Duodenal mucosa (tissue), 2 donors: ENCODE measurements at regions not wholly inside any gene's neighbourhood (a gene's known extent, or its start where the extent isn't known, plus 50 kb on each side); places are given as distances from the start of the nearest gene placed in this dataset.

Experiments
- H3K27ac ChIP-seq: one replicate; pipeline ENCODE4 v1.7.0; 2013; ENCODE audit warnings: low read depth, low read length
- H3K27me3 ChIP-seq, 2 donors: one replicate each; pipeline ENCODE4 v1.7.0; 2013; ENCODE audit warnings: low read length in 2 of 2, control low read depth in 1 of 2; ENCODE audit not compliant: insufficient read depth in 2 of 2, control insufficient read depth in 1 of 2
- H3K36me3 ChIP-seq, 2 donors: one replicate each; pipeline ENCODE4 v1.7.0; 2013; ENCODE audit warnings: low read length in 2 of 2, control low read depth in 1 of 2; ENCODE audit not compliant: insufficient read depth in 2 of 2, control insufficient read depth in 1 of 2
- H3K4me1 ChIP-seq, 2 donors: one replicate each; pipeline ENCODE4 v1.7.0; 2013; ENCODE audit warnings: low read length in 2 of 2, control low read depth in 1 of 2; ENCODE audit not compliant: insufficient read depth in 2 of 2, control insufficient read depth in 1 of 2
- H3K4me3 ChIP-seq, 2 donors: one replicate each; pipeline ENCODE4 v1.7.0; 2013; ENCODE audit warnings: low read length in 2 of 2, low read depth in 1 of 2
- H3K9ac ChIP-seq, 2 donors: one replicate each; pipeline ENCODE4 v1.7.0; 2013; ENCODE audit warnings: low read length in 2 of 2, low read depth in 1 of 2
- H3K9me3 ChIP-seq, 2 donors: one replicate each; pipeline ENCODE4 v1.7.0; 2013; ENCODE audit warnings: low read length in 2 of 2, control low read depth in 1 of 2; ENCODE audit not compliant: control insufficient read depth in 1 of 2

DNA sequence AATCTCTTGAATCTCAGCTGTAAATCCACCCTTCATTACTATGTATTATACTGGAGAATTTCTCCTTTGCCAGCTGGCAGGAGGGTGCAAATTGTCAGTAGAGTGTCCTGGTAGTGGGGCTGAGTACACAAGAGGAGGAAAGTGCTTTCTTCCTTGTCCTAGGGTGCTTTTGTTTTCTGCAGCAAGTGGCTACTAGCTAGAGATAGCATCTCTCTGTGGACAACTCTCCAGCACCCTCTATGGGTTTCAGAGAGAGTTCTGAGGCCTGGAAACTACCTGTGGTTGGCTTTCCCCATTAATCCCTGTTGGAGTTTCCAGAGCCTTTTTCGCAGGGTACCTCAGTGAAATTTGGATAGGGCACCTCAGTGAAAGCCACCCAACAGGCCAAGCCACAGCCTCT is 422.5 kb upstream of the RGS17 start:
- Histone ChIP-seq H3K4me1 (no peaks in the 10 kb centered on the region), H3K27me3 (no peaks in the 10 kb centered on the region)

GRCh38 chr6:153539602-153540001 is 408.5 kb upstream of the RGS17 start:
- no peak overlapping the region for H3K9ac ChIP-seq
- peaks cover 0 to 15% of the 10 kb centered on the region in 2 donors for H3K9me3 ChIP-seq
- H3K27ac ChIP-seq: no peak overlapping the region
- no peaks in the 10 kb centered on the region for H3K36me3 ChIP-seq
- H3K4me1 ChIP-seq: no peaks in the 10 kb centered on the region
- no peak overlapping the region for H3K4me3 ChIP-seq
- H3K27me3 ChIP-seq: no peaks in the 10 kb centered on the region

More for the DNA sequence above, 422.5 kb upstream of the RGS17 start:
- Histone ChIP-seq H3K27ac (no peak overlapping the region), H3K4me3 (no peak overlapping the region), H3K9ac (no peak overlapping the region), H3K36me3 (no peaks in the 10 kb centered on the region), H3K9me3 (no peaks in the 10 kb centered on the region)

GRCh38 chr6:153538491-153538890 is 407.4 kb upstream of the RGS17 start:
- peaks cover 0 to 7% of the 10 kb centered on the region in 2 donors for H3K9me3 ChIP-seq
- no peak overlapping the region for H3K4me3 ChIP-seq
- H3K9ac ChIP-seq: no peak overlapping the region
- H3K36me3 ChIP-seq: no peaks in the 10 kb centered on the region
- H3K27ac ChIP-seq: no peak overlapping the region
- H3K27me3 ChIP-seq: no peaks in the 10 kb centered on the region
- H3K4me1 ChIP-seq: no peaks in the 10 kb centered on the region

- Histone ChIP-seq H3K9me3 (peaks cover 0 to under 1% of the 10 kb centered on the region in 2 donors), H3K36me3 (no peaks in the 10 kb centered on the region), H3K27ac (no peak overlapping the region), H3K4me3 (no peak overlapping the region), H3K27me3 (no peaks in the 10 kb centered on the region), H3K4me1 (no peaks in the 10 kb centered on the region), H3K9ac (no peak overlapping the region)
These were observed 406.3 kb upstream of the RGS17 start for GRCh38 chr6:153537422-153537821.

GRCh38 chr6:153526479-153526878 is 395.4 kb upstream of the RGS17 start:
- Histone ChIP-seq H3K27ac (no peak overlapping the region), H3K9ac (no peak overlapping the region), H3K4me1 (no peaks in the 10 kb centered on the region), H3K4me3 (no peak overlapping the region), H3K9me3 (no peaks in the 10 kb centered on the region), H3K27me3 (no peaks in the 10 kb centered on the region), H3K36me3 (no peaks in the 10 kb centered on the region)

DNA sequence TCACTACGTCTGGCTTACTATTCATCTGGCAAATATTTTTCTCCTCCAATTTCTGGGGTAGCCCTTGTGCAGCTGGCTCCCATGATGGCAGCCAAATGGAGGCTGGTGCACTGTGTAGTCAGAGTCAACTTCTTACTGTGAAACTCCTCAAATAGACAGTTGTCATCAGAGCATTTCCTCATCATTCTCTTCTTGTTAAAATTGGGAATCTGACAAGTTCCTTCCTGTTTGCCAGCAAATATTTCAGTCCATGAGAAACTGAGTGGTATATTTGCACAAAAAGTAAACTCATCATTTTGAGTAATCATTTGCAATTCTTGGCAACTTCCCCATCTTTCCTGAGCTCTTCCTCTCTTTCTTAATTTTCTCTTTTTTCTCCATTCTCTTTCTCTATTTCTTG is 394.9 kb upstream of the RGS17 start:
- Histone ChIP-seq H3K27me3 (no peaks in the 10 kb centered on the region), H3K4me3 (no peak overlapping the region), H3K9me3 (no peaks in the 10 kb centered on the region), H3K4me1 (no peaks in the 10 kb centered on the region), H3K36me3 (no peaks in the 10 kb centered on the region), H3K9ac (no peak overlapping the region), H3K27ac (no peak overlapping the region)

- Histone ChIP-seq H3K36me3 (no peaks in the 10 kb centered on the region), H3K9ac (no peak overlapping the region), H3K9me3 (no peaks in the 10 kb centered on the region), H3K27me3 (no peaks in the 10 kb centered on the region), H3K4me1 (no peaks in the 10 kb centered on the region), H3K4me3 (no peak overlapping the region), H3K27ac (no peak overlapping the region)
These were observed 392.3 kb upstream of the RGS17 start for GRCh38 chr6:153523390-153523789.

- no peak overlapping the region for H3K9ac ChIP-seq
- H3K4me1 ChIP-seq: no peaks in the 10 kb centered on the region
- no peaks in the 10 kb centered on the region for H3K27me3 ChIP-seq
- no peak overlapping the region for H3K4me3 ChIP-seq
- no peaks in the 10 kb centered on the region for H3K36me3 ChIP-seq
- no peaks in the 10 kb centered on the region for H3K9me3 ChIP-seq
- H3K27ac ChIP-seq: no peak overlapping the region
These were observed 380.9 kb upstream of the RGS17 start for GRCh38 chr6:153511896-153512496.

DNA sequence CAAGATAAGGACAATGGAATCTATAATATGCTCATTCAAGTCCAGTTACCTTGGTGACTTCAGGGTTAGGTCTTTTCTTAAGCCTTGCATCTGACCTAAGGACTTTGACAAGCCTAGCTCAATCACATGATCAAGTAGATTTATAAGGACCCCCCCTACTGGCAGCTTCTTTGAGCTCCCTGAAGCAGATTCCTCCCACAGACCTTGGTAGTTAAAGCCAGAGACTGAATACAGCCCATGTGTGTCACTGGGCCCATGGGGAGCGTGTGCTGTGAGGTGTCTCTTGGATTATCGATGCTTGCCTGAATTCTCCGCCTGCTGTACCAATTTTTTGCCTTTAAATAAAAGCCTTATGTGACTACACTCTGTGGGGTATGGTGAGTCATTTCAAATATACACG is 372.7 kb upstream of the RGS17 start:
- no peaks in the 10 kb centered on the region for H3K9me3 ChIP-seq
- H3K4me1 ChIP-seq: no peaks in the 10 kb centered on the region
- no peaks in the 10 kb centered on the region for H3K27me3 ChIP-seq
- no peaks in the 10 kb centered on the region for H3K36me3 ChIP-seq
- H3K4me3 ChIP-seq: no peak overlapping the region
- H3K9ac ChIP-seq: no peak overlapping the region
- no peak overlapping the region for H3K27ac ChIP-seq

- Histone ChIP-seq H3K4me1 (no peaks in the 10 kb centered on the region), H3K9me3 (no peaks in the 10 kb centered on the region), H3K27me3 (no peaks in the 10 kb centered on the region), H3K9ac (no peak overlapping the region), H3K36me3 (no peaks in the 10 kb centered on the region), H3K27ac (no peak overlapping the region), H3K4me3 (no peak overlapping the region)
These were observed 362.4 kb upstream of the RGS17 start for GRCh38 chr6:153493501-153493900.

- H3K36me3 ChIP-seq: no peaks in the 10 kb centered on the region
- H3K27me3 ChIP-seq: no peaks in the 10 kb centered on the region
- no peak overlapping the region for H3K27ac ChIP-seq
- no peak overlapping the region for H3K4me3 ChIP-seq
- no peak overlapping the region for H3K9ac ChIP-seq
- no peaks in the 10 kb centered on the region for H3K9me3 ChIP-seq
- H3K4me1 ChIP-seq: no peaks in the 10 kb centered on the region
These were observed 358.4 kb upstream of the RGS17 start for GRCh38 chr6:153489479-153489878.
